G401.6 (cell line): ENCODE measurements at regions not wholly inside any gene's neighbourhood (a gene's known extent, or its start where the extent isn't known, plus 50 kb on each side); places are given as distances from the start of the nearest gene placed in this dataset.

Experiments
- FAIRE-seq: peaks from 2 replicates; lab custom pipeline; 2012; peaks lifted over from hg19 to GRCh38; lab: Jason Lieb, UNC

DNA sequence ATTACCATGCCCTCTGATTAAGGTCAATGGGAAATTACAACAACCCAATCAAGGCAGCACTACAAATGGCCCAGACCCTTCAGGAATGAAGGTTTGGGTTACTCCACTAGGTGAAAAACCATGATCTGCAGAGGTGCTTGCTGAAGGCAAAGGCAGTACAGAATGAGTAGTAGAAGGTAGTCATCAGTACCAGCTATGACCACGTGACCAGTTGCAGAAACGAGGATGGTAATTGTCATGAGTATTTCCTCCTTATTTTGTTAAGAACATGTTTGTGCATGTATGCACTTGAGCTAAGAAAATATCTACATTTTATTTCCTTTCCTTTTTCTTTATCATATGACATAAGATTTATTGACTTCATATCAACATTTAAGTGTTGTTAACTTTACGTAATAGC lies 607.1 kb downstream of the KCNT2 start:
- FAIRE-seq, result no peak

DNA sequence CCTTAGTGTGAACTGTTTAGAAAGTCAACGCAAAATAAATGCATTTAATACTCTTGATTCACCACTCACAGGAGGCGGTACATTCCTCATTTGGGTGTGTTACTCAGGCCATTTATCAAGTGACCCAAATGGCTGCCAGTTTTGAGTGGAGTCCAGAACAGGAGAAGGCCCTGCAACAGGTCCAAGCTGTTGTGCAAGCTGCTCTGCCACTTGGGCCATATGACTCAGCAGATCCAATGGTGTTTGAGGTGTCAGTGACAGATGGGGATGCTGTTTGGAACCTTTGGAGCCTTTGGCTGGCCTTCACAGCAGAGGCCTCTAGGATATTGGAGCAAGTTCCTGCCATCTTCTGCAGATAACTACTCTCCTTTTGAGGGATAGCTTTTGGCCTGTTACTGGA lies 609.2 kb downstream of the KCNT2 start:
- no peak for FAIRE-seq

DNA sequence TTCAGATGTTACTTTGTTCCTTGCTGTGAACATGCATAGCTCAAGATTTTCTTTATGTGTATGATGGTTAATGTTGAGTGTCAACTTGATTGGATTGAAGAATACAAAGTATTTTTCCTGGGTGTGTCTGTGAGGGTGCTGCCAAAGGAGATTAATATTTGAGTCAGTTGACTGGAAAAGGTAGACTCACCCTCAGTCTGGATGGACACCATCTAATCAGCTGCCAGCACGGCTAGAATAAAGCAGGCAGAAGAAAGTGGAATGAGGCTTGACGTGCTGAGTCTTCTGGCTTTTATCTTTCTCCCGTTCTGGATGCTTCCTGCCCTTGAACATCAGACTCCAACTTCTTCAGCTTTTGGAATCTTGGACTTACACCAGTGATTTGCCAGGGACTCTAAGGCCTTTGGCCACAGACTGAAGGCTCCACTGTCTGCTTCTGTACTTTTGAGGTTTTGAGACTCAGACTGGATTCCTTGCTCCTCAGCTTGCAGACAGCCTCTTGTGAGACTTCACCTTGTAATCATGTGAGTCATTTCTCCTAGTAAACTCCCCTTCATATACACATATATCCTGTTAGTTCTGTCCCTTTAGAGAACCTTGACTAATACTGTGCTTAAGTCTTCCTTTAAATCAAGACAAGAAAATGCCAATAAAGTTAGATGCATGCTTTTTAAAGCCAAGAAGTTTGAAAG lies 626.6 kb downstream of the KCNT2 start:
- FAIRE-seq, result no peak

DNA sequence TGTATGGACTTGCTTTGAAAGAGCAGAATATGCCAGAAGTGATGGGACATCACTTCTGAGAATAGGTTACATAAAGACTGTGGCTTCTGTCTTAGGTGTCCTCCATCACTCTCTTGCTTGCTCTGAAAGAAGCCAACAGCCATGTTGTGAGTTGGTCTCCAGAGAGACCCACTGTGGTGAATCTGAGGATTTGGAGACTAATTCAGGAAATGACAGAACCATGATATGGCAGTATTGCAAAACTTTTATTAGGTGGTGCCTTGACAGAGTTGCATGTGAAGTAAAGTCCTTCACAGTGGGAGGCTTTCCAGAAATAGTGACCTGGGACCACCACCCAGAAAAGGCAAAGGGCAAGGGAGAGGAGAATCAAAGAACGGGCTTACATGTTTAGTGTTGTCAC lies 628.6 kb downstream of the KCNT2 start:
- FAIRE-seq, result no peak

DNA sequence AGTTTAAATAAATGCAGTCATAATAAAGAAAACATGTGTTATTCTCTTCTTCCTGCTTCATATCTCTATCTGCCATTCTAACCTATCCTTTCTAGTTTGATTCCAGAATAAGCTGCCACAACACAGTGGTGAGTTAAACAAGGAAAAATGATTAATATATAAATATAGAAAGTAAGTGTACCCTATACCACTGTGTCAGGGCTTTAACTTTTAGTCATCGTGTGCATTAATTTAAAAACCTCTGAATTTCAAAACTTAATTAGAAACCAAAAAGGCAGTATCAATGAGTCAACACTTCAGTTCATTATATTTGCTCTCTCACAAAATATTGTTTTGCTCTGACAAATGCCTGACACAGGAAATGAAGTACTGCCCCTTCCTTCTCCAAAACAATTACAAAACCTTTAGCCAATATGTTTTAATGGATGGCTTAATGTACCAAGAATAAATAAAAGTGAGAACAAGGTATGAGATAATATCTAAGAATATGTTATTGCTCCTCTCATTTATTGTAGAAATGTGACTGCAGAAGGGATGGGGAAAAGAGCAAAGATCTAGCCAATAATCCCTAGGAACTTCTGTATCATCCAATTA lies 634.8 kb downstream of the KCNT2 start:
- no peak for FAIRE-seq

DNA sequence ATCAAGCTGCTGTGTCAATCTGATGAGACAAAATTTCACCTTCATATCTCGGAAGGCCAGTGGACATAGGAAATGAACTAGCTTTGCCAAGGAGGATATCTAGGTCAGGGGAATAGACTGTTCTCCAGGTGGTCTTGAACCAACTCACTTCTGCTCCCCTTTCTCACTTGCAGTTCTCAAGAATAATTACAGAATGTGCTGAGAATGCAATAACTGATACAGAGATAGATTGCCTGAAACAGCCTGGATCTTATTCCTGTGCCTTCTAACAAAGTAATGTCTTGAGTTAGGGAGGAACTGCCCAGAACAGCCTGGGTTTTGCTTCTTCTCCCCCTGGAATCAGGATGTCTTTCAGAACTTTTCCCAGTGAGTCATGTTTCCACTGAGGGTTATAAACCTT lies 636.7 kb downstream of the KCNT2 start:
- no peak for FAIRE-seq

DNA sequence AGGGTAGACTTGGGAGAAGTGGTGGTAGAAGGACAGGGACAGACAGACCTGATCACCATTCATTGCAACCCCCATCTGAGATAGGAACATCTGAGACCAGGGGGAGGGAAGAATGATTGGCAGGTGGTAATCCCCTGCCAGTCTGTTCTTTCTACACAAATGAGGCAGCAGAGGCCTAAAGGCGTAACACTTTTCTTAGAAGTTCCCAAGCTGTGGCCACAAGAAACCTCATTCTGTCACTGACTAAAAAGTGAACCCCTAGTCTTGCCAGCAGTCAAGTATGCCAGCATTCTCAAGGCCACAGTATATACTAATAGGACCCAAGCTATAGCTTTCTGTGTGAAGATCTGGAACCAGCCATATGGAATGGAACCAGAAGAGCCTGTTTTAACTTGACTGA lies 638.0 kb downstream of the KCNT2 start:
- no peak for FAIRE-seq

DNA sequence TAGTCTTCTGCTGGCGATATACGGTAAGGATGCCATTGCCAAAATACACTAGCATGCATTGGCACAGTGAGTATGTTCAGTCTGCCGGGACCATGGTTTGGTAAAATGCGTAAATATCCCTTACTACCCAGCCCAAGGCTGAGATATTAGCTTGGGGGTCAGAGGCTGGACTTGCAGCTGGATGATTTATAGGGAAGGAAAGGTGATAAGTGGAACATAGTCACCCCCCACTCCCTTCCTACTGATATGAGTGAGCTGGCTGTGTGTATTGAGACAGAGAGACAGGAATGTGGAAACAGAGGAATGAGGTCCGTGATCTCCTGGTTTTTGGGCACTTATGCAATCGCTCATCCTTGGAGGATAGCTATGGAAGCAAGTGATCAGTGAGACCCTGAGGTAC lies 642.8 kb downstream of the KCNT2 start:
- no peak for FAIRE-seq

DNA sequence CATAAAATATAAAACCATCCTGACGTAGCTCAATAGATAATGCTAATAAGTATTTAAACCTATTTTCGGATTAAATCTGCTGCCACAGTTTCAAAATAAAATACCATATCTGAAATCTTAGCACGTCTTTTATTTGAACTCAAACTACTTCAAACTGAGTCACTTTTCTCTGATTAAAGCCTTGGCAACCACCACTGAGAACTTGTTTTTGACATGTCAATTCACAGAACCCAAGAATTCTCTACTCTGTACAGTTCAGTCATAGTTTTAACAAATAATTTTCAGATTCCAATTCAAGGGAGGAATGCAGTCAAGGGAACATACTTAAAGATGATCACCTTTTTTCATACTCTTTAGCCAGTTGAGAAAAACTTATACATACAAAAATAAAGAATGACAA lies 643.2 kb downstream of the KCNT2 start:
- FAIRE-seq, result no peak

DNA sequence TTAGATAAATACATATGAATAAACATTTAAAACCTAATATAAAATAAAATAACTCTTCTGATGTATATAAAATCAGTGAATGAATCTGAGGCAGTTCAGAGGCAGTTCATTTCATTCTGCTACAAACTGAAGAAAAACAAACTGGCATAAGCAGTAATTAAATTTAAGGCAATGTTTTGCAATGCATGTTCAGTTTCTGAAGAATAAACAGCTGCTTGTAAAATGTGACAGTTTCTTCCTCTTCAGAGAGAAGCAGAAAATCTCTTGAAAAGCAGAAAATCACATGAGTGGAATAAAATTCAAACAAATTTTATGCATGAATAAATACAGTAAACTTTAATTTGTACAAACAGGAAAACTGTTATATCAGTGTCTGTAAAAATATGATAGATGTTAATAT lies 643.7 kb downstream of the KCNT2 start:
- FAIRE-seq, result no peak

DNA sequence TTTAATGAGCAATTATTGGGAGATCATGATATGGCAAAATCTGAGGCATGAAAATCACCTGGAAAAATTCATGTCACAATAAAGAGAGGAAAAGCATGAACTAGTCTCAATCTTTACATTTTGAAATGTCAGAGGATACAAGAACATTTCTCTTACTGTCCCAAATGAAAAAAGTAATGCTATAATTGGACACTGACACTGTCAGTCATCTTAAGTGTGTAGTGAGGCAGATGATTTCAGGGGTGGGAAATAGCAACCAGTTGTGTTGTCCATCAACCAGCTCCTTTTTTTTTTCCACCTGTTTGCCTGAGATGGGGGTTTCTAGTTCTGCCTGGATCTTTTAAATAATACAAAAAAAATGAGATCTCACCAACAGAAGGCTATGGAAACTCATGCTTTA lies 646.2 kb downstream of the KCNT2 start:
- FAIRE-seq, result no peak

DNA sequence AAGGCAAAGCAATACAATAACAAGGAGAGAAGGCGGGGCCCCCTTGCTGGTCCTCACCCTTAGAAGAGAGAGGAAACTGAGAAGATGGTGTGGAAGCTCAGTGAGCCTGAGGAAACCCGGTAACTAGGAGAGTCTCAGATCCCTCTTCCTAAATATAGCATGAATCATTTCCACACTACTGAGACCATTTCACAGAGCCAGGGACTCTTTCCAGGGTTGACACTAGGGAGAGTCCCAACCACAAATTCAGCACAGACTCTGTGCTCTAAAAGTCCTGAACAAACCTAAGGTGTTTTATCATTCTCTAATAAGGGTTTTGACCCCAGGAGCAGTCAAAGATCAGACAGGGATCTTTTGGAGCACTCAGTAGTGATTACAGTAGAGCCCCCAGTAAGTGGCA lies 647.7 kb downstream of the KCNT2 start:
- FAIRE-seq, result no peak

DNA sequence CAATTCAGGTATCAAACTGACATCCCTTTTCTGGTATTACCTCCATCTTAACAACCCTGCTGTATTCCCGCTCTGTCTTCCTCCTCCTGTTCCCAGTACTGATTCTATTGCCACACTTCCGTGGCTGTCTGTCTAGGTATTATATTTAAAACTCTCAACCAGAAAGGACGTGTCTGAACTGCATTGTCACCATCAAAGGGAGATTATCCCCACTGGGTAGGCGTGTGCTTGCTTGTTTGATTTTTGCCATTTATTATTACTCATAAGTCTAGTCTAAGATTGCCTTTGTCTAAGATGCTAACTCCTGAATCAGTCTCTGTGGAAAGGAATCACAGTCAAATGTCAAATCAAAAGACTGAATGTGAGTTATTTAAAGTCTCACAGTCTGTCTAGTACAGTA lies 650.1 kb downstream of the KCNT2 start:
- no peak for FAIRE-seq

DNA sequence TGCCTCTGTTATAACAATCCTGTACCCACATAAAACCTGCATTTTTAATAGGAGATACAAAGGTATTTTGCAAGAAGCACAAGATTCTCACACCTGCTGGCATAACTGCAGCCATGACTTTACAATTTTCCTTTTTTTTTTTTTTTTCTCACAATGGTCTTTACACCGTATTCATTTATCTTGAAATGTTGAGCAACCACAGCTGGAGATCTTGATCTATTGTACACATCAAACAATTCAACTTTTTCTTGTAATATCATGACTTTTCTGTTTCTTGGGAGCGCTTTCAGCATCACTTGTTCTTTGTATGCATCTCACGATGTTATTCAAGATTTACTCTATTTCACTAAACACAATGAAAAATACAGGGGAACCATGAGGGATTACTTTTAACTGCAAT lies 651.4 kb downstream of the KCNT2 start:
- no peak for FAIRE-seq

DNA sequence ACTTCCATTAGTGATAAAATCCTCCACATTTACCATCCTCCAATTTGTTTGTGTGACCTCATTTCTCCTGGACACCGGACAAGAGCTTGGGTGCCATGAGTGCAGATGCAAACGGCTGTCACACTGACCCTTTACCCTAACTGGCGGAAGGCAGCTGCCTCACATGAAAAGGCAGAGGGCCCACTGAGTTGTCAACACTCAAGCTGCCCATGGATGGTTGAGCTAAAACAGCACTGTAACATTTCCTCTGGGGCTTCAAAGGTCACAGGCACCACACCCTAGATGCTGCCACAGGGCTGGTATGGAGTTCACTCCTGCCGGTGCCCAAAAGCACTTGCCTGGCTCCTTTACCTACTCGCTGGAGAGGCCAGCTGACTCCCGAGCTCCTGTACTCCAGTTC lies 653.4 kb downstream of the KCNT2 start:
- no peak for FAIRE-seq

DNA sequence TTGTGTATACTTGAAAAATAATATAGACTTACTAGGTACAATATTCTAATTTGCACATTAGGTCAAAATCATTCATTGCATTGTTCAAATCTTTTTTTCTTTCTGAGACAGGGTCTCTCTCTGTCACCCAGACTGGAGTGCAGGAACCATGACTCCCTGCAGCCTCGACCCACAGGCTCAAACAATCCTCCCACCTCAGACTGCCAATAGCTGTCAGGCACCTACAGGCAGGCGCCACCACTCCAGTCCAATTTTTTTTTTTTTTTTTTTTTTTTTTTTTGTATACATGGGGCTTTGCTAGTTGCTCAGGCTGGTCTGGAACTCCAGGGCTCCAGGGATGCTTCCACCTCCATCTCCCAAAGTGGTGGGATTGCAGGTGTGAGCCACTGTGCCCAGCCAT lies 656.9 kb downstream of the KCNT2 start:
- FAIRE-seq, result no peak

DNA sequence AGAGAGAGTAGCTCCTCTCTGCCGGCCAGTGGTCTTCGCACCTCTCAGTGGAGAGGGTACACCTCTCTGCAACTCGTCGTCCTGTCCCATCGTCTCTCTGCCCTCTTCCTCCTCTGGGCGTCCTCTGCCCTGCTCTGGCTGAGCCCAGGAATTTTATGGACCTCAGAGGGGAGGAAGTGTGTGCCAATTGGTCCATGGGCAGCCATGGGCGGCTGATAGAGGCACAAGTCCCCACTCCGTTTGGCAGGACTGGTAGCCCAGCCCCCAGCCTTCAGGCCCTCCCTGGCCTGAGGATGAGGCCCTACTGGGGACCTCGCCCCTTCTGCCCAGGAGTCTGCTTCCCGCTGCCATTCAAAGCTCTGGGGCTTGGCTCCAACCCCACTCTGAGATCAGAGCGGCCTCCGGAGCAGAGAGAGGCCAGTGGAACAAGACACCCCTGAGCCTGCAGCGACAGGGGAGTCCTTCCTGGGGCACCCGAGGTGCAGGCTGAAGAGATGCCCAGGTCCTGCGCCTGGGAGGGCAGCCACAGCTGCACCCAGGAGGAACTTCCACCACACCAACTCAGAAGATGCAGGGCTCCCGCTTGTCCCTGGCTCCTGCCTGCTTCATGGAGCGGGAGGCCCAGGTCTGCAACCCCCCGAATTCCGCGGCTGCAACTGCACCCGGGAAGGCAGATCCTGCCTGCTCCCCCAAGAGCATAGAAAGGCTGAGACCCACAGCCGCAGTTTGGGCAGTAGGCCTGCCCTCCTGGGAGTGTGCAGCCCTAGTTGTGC lies 659.9 kb downstream of the KCNT2 start:
- FAIRE-seq, result no peak

DNA sequence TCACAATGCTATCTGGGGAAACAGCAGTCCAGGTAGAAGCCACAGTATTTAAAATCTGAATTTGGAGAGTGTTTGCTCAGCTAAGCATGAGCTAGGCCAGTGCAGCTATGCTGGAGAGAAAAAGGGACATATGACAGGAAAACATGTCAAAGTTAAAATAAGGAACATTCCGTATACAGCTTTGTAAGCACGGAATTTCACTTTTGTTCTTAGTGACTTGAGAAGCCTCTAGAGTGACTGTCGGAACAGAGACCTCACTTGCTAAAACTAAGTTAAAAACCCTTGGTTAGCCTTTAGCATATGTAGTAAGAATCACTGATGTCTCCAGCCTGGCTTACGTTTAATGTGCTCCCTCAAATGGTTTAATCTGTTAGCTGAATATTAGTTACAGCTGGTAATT lies 661.7 kb downstream of the KCNT2 start:
- FAIRE-seq, result no peak

DNA sequence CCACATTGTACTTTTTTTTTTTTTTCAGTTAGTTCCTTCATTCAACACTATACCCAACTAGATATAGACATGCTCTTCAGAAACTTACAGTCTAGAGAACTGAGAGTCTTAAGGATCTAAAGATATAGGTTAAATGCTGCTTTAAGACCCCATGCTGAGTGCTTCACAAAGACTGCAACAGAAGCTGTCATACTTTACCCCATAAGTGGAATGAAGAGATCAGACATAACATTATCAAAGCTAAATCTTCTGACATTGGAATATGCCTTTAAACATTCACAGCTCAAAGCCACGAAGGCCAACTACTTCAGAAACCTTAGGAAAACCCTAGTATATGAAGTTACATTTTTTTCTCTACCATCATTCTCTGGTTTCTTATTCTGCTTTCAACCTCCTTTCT lies 666.4 kb downstream of the KCNT2 start:
- no peak for FAIRE-seq

DNA sequence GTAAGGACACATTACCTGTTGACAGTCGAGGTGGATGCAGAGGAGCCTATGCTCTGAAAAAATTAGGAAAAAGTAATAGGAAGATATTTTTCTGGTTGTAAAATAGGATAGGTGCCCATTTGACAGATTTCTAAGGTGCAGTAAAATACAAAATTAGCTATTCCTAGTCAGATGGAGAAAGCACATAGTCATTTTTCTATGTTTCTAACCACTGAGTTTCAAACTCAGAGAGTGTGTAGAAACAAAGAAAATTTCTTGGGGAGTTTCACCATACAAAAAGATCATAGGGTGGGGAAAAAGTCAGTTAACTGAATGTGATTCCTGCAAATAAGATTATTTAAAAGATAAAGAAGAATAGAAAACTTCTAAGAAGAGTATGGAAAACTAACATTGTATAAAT lies 666.9 kb downstream of the KCNT2 start:
- FAIRE-seq, result no peak

DNA sequence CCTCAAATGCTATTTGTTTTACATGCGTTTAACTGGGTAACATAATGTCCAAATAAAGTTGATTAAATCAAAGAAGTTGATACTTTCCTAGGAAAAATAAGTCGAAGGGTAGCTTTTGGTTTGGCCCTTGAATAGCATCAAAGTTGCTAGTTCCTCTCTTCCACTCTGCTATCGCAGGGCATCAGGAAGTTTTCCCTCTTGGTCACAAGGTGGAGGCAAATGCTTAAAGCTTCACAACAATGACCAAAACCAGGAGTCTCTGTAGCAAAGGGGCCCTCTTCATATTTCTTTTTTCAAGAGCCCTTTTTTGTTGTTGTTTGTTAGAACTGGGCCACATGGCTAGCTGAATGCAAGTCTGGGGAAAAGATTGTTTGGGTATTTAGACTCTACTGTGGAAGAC lies 668.4 kb downstream of the KCNT2 start:
- no peak for FAIRE-seq

DNA sequence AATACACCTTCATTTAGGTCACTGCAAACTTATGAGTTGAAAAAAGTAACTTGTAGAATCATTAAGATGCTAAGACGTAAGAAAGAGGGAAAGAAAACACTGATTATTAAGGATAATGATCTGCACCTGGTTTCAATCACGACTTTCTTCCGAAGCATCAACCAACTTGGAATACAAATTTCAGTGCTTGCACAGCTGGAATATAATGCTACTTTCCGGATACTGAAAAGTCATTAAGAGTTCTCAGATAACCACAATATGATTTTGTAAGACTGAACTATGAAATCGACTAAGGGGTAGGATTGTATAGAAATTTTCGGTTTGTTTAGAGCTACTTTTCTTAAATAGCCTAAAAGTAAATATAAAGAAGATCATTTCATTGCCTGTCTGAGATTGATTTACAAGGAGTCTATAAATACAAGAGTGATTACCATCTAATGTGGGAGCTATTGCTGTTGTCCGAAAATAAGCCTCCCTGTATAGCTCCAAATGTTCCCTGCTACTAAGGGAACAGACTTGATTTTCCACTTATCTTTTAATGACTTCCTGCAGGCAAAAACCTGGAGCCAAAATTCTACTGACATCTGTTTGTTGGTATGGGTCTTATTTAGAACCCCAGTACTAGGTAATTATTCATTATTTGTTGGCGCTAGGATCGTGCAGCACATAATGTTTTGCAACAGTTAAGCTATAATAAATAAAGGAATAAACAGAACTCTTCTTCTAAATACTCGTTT lies 673.3 kb downstream of the KCNT2 start:
- FAIRE-seq, result no peak

DNA sequence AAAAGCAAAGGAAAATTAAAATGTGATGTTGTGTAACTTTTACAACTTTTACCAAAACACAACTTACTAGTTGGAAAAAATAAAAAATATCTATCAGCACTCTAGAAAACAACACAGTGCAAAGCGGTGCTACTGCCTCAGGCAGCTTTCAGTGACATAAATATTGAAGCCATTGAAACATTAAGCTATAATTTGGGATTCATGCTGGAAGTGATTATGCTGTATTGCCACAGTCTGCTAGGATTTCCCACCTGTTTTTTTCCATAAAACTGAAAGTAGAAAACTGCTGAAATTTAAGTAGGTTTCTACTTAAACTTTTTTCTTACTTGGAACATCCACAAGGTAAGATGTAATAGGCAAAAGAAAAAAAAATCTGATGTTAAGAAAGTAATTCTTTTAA lies 674.4 kb downstream of the KCNT2 start:
- FAIRE-seq, result no peak
